K562 (cell line): ENCODE measurements at regions not wholly inside any gene's neighbourhood (a gene's known extent, or its start where the extent isn't known, plus 50 kb on each side); places are given as distances from the start of the nearest gene placed in this dataset.

Experiments used
- ATAC-seq: fragments of 200-7000 bp; cut with Tn5 transposase; 3 replicates; pipeline ENCODE4 v1.9.1; 2020; ENCODE audit warnings: moderate library complexity
- BruUV-seq: library from RNA; stranded (reverse); fragments of 400-500 nt; replicated peaks from 2 replicates; lab custom pipeline; 2021; lab: Mats Ljungman, UMichigan
- CTCF ChIA-PET: fragments of 300-600 bp; formaldehyde crosslinking; extraction: SDS; loops from one replicate; lab custom pipeline; 2021; ENCODE audit warnings: low intra/inter-chr PET ratio; lab: Yijun Ruan, JAX
- POLR2A ChIA-PET: fragments of 300-600, 350-650 bp; sonication (Branson Sonifier 250); formaldehyde crosslinking; extraction: SDS; loops from one replicate; lab custom pipeline; 2021; ENCODE audit warnings: antibody characterized with exemption, inconsistent platforms; lab: Yijun Ruan, JAX
- DNase-seq, 4 experiments: peaks; one replicate each; pipeline versions ENCODE4 v3.0.0 to v3.0.0-alpha.2; 2011 to 2018; ENCODE audit warnings: low spot score in 3 of 4, mixed read lengths in 3 of 4; ENCODE audit errors: extremely low read depth in 1 of 4
- FAIRE-seq: peaks from 2 replicates; lab custom pipeline; 2011; peaks lifted over from hg19 to GRCh38; lab: Jason Lieb, UNC
- H2AFZ ChIP-seq: 2 replicates; pipeline ENCODE4 v1.6.0; 2011; ENCODE audit warnings: low read depth, low read length, control low read depth, inconsistent platforms
- H3K27ac ChIP-seq: fragments of 200-600 bp; 3 replicates; pipeline ENCODE4 v1.8.0; 2011; ENCODE audit warnings: low read depth, mild to moderate bottlenecking, control low read depth, inconsistent platforms, low read length, moderate library complexity, mixed read lengths; ENCODE audit errors: extremely low read depth
- H3K27me3 ChIP-seq, 2 experiments: fragments of 300-600 bp in 1 of 2; 2 replicates in 1 of 2; 3 replicates in 1 of 2; pipeline versions ENCODE4 v1.6.0 to v1.8.0; 2011; ENCODE audit warnings: inconsistent platforms in 2 of 2, low read length in 2 of 2, mild to moderate bottlenecking in 1 of 2, mixed read lengths in 1 of 2, moderate library complexity in 1 of 2; ENCODE audit not compliant: control insufficient read depth in 2 of 2, insufficient read depth in 2 of 2
- H3K36me3 ChIP-seq: fragments of 300-600 bp; 3 replicates; pipeline ENCODE4 v1.8.0; 2011; ENCODE audit warnings: mild to moderate bottlenecking, low read length, inconsistent platforms; ENCODE audit not compliant: control insufficient read depth, insufficient read depth
- H3K4me1 ChIP-seq, 2 experiments: fragments of 200-600 bp in 1 of 2; replicated peaks in 1 of 2; 2 replicates in 1 of 2; 3 replicates in 1 of 2; pipeline versions ENCODE4 v1.5.1 to v1.8.0; 2011; ENCODE audit warnings: inconsistent platforms in 2 of 2, low read length in 2 of 2, mild to moderate bottlenecking in 1 of 2, mixed read lengths in 1 of 2, moderate library complexity in 1 of 2; ENCODE audit not compliant: control insufficient read depth in 2 of 2, insufficient read depth in 2 of 2
- H3K4me2 ChIP-seq: 2 replicates; pipeline ENCODE4 v1.6.1; 2011; ENCODE audit warnings: low read length, control low read depth, inconsistent platforms, mixed read lengths; ENCODE audit not compliant: insufficient read depth
- H3K4me3 ChIP-seq: fragments of 200-600 bp; sonication (generic), shearing (Covaris generic); 2 replicates; pipeline ENCODE4 v1.5.1; 2016; ENCODE audit warnings: control low read depth, inconsistent platforms
- H3K79me2 ChIP-seq: fragments of 200-600 bp; 3 replicates; pipeline ENCODE4 v1.8.0; 2011; ENCODE audit warnings: low read length, inconsistent platforms; ENCODE audit not compliant: control insufficient read depth, insufficient read depth
- H3K9ac ChIP-seq, 2 experiments: 2 replicates each; pipeline versions ENCODE4 v1.6.0 to v1.6.1; 2011; ENCODE audit warnings: low read depth in 2 of 2, low read length in 2 of 2, control low read depth in 1 of 2, inconsistent platforms in 1 of 2, mild to moderate bottlenecking in 1 of 2, mixed read lengths in 1 of 2; ENCODE audit not compliant: insufficient read depth in 1 of 2
- H3K9me1 ChIP-seq: one replicate; pipeline ENCODE4 v1.6.0; 2011; ENCODE audit warnings: inconsistent platforms, mild to moderate bottlenecking, low read length, moderate library complexity; ENCODE audit not compliant: control insufficient read depth, insufficient read depth
- H3K9me3 ChIP-seq: replicated peaks from 2 replicates; pipeline ENCODE4 v1.5.1; 2011; ENCODE audit warnings: low read depth, low read length, inconsistent platforms; ENCODE audit not compliant: control insufficient read depth, insufficient read depth
- H4K20me1 ChIP-seq: replicated peaks from 2 replicates; pipeline ENCODE4 v1.6.1; 2011; ENCODE audit warnings: low read length, inconsistent platforms, mixed read lengths; ENCODE audit not compliant: control insufficient read depth, insufficient read depth
- BCL6 ChIP-seq: fragments of 250-450 bp; sonication (Bioruptor Pico); IDR thresholded peaks from 2 replicates; pipeline ENCODE4 v1.4.0; 2020
- CBX3 ChIP-seq, 2 experiments: IDR thresholded peaks; 1 replicate in 1 of 2; 2 replicates in 1 of 2; pipeline ENCODE4 v1.6.1; 2012; ENCODE audit warnings: inconsistent platforms in 2 of 2, low read length in 2 of 2, borderline replicate concordance in 1 of 2, control low read depth in 1 of 2
- ETV6 ChIP-seq, 3 experiments: fragments of 150-350 bp in 1 of 3; sonication (generic) in 1 of 3; formaldehyde crosslinking in 1 of 3; IDR thresholded peaks; 2 replicates each; pipeline versions ENCODE4 v1.6.1 to v1.8.0; 2014 to 2022; ENCODE audit warnings: borderline replicate concordance in 2 of 3, low read depth in 2 of 3, antibody characterized with exemption in 1 of 3, low read length in 1 of 3, mild to moderate bottlenecking in 1 of 3, missing genetic modification reagents in 1 of 3
- KLF10 ChIP-seq: fragments of 250-450 bp; sonication (Bioruptor Pico); IDR thresholded peaks from 2 replicates; pipeline ENCODE4 v1.6.1; 2021; ENCODE audit warnings: matching md5 sums
- MCM7 ChIP-seq, 2 experiments: fragments of 450-650 bp; IDR thresholded peaks; 2 replicates each; pipeline ENCODE4 v1.6.1; 2016 to 2018
- MEIS2 ChIP-seq: fragments of 450-650 bp; IDR thresholded peaks from 2 replicates; pipeline ENCODE4 v1.6.1; 2014; ENCODE audit warnings: mild to moderate bottlenecking; ENCODE audit not compliant: partially characterized antibody
- SMARCA4 ChIP-seq: fragments of 450-650 bp; IDR thresholded peaks from 2 replicates; pipeline ENCODE4 v1.6.1; 2016
- SMARCB1 ChIP-seq: IDR thresholded peaks from 2 replicates; pipeline ENCODE4 v1.6.1; 2011; ENCODE audit warnings: improper control_type of control experiment, low read depth; ENCODE audit not compliant: insufficient read length
- ZNF121 ChIP-seq: sonication (generic); formaldehyde crosslinking; conservative IDR thresholded peaks from 2 replicates; pipeline ENCODE4 v1.8.0; 2022; ENCODE audit warnings: missing genetic modification reagents
- ZNF324 ChIP-seq: fragments of 250-450 bp; sonication (Bioruptor Pico); IDR thresholded peaks from 2 replicates; pipeline ENCODE4 v1.4.0; 2020; ENCODE audit warnings: mild to moderate bottlenecking
- ZNF444 ChIP-seq: fragments of 250-450 bp; sonication (Bioruptor Pico); IDR thresholded peaks from 2 replicates; pipeline ENCODE4 v1.4.0; 2020; ENCODE audit warnings: mild to moderate bottlenecking, moderate library complexity
- ZNF780A ChIP-seq: fragments of 250-450 bp; sonication (Bioruptor Pico); IDR thresholded peaks from 2 replicates; pipeline ENCODE4 v1.5.0; 2021; ENCODE audit warnings: mild to moderate bottlenecking
- WGBS: fragments of 100-300 bp; shearing (Covaris generic); methylation state at CpG from one replicate; pipeline ENCODE4 v1.1.6; 2016; ENCODE audit warnings: low coverage, mixed read lengths; ENCODE audit not compliant: insufficient coverage; ENCODE audit errors: missing lambda C conversion rate; 5-methylcytosine and 5-hydroxymethylcytosine counted together
- in situ Hi-C: fragments of 300-500 bp; cut with MboI; formaldehyde crosslinking; loops from 4 replicates; pipeline ENCODE4 v1.15.0; 2018; ENCODE audit warnings: inconsistent platforms, mixed read lengths
- intact Hi-C: fragments of 100-400 bp; cut with micrococcal nuclease; formaldehyde crosslinking; loops from 2 replicates; pipeline ENCODE4 v1.14.2; 2022
- TF ChIP-seq, protein P1 (sequence below): fragments of 250-450 bp; sonication (Bioruptor Pico); IDR thresholded peaks from 2 replicates; pipeline ENCODE4 v1.8.0; 2022; ENCODE audit warnings: moderate library complexity, mild to moderate bottlenecking, inconsistent platforms
- TF ChIP-seq, protein P2 (sequence below): sonication (generic); formaldehyde crosslinking; IDR thresholded peaks from 2 replicates; pipeline ENCODE4 v1.8.0; 2022; ENCODE audit warnings: mild to moderate bottlenecking, low read depth, missing genetic modification reagents

DNA sequence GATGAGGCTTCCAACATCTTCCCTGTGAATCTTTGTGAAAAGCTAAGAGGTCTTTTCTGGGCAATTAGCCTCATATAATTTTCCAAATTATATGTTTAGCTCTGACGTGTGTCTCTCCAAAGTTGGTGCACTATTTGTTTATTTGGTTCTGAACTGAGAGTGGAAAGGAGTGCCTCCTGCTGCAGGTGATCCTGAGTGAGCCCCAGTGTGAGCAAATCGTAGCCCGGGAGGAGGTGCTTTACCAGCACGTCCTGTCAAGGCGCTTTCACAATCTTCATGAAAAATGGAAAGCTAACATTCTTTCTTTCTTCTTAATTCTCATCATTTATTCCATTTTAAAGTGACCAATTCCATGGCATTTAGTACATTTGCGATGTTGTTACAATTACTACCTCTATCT lies 231.9 kb downstream of the BMP2 start (continued):
- no peak for TF ChIP-seq ETV6 (IDR thresholded peaks at IDR 0.05; ENCODE audit: borderline replicate concordance in 1 of 2, low read depth in 2 of 2, low read length in 1 of 2)
- TF ChIP-seq ETV6 (CRISPR knock-in tag; IDR thresholded peaks at IDR 0.05; ENCODE audit: borderline replicate concordance) = no peak
- TF ChIP-seq CBX3 (IDR thresholded peaks at IDR 0.05; ENCODE audit: borderline replicate concordance in 1 of 2, low read length in 2 of 2) = no peak
- no peak for TF ChIP-seq SMARCA4
- TF ChIP-seq, protein P1, sequence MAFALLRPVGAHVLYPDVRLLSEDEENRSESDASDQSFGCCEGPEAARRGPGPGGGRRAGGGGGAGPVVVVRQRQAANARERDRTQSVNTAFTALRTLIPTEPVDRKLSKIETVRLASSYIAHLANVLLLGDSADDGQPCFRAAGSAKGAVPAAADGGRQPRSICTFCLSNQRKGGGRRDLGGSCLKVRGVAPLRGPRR (CRISPR knock-in tag) = no peak
- no peak for TF ChIP-seq MEIS2
- TF ChIP-seq ZNF444 (CRISPR knock-in tag) = no peak
- TF ChIP-seq MCM7 (IDR thresholded peaks at IDR 0.05) = no peak
- no peak for TF ChIP-seq SMARCB1
- TF ChIP-seq ZNF324 (CRISPR knock-in tag) = no peak

GRCh38 chr20:7003598-7003997 lies 236.1 kb downstream of the BMP2 start:
- TF ChIP-seq KLF10 (CRISPR knock-in tag) = no peak
- TF ChIP-seq, protein P2, sequence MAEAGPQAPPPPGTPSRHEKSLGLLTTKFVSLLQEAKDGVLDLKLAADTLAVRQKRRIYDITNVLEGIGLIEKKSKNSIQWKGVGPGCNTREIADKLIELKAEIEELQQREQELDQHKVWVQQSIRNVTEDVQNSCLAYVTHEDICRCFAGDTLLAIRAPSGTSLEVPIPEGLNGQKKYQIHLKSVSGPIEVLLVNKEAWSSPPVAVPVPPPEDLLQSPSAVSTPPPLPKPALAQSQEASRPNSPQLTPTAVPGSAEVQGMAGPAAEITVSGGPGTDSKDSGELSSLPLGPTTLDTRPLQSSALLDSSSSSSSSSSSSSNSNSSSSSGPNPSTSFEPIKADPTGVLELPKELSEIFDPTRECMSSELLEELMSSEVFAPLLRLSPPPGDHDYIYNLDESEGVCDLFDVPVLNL (CRISPR knock-in tag) = no peak
- no peak for TF ChIP-seq BCL6 (CRISPR knock-in tag)
- TF ChIP-seq ZNF780A (CRISPR knock-in tag) = no peak
- TF ChIP-seq ZNF121 (CRISPR knock-in tag) = no peak
- H3K79me2 ChIP-seq = no peaks in the 10 kb centered on the region
- intact Hi-C loops (no loop called here), in situ Hi-C loops (no loop called here)
- CTCF ChIA-PET = no interaction called here
- H3K4me3 ChIP-seq = no peak overlapping the region
- FAIRE-seq (no peak), DNase-seq (no peak), ATAC-seq (no peak)
- no peaks in the 10 kb centered on the region for H3K27me3 ChIP-seq
- no peaks in the 10 kb centered on the region for H4K20me1 ChIP-seq
- H3K27ac ChIP-seq = no peak overlapping the region
- H3K9me1 ChIP-seq = no peaks in the 10 kb centered on the region
- BruUV-seq = no TSS peak
- no peaks in the 10 kb centered on the region for H3K9me3 ChIP-seq
- no peaks in the 10 kb centered on the region for H3K4me1 ChIP-seq
- H3K36me3 ChIP-seq = no peaks in the 10 kb centered on the region
- no peak overlapping the region for H3K9ac ChIP-seq
- POLR2A ChIA-PET = no interaction called here
- WGBS = 0% methylated on average over 1 of the region's 1 CpG
- H2AFZ ChIP-seq = no peak overlapping the region
- H3K4me2 ChIP-seq = no peak overlapping the region
